A673 (cell line): ENCODE measurements at regions not wholly inside any gene's neighbourhood (a gene's known extent, or its start where the extent isn't known, plus 50 kb on each side); places are given as distances from the start of the nearest gene placed in this dataset.

Experiments
- CTCF ChIP-seq: fragments of 300-800, 200-600 bp; sonication (generic); conservative IDR thresholded peaks from 2 replicates; pipeline ENCODE4 v1.5.1; 2017; ENCODE audit warnings: low read depth, mild to moderate bottlenecking, antibody characterized with exemption, low read length, moderate library complexity, mixed read lengths
- EZH2 ChIP-seq: fragments of 200-600 bp; sonication (generic); IDR thresholded peaks from 2 replicates; pipeline ENCODE4 v1.6.1; 2017; ENCODE audit warnings: borderline replicate concordance, low read depth, mild to moderate bottlenecking, mixed read lengths, antibody characterized with exemption, low read length; ENCODE audit not compliant: poor library complexity, severe bottlenecking

- TF ChIP-seq EZH2 (no peak), CTCF (no peak)
Observed at GRCh38 chr4:10225096-10225495, 108.5 kb upstream of the WDR1 start.
